ENCODE measurements at regions not wholly inside any gene's neighbourhood (a gene's known extent, or its start where the extent isn't known, plus 50 kb on each side); places are given as distances from the start of the nearest gene placed in this dataset.

DNA sequence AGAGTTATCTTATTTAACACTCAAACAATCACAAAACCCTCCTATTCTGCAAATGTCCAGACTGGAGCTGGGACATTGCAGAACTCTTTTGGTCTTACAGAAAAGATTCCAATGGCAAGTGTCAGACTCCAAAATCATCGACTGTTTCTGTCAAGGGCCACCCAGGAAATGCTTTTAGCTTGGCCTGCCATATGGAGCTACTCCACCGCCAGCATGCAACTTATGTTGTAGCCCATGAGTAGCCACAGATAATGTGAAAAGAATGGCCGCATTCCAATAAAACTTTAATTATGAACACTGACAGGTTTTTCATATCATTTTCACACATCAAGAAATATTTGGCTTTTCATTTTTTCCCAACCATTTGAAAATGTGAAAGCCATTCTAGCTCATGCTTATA, 57.5 kb downstream of the SYNE3 start:
- Histone ChIP-seq H3K79me2 (ENCODE audit: control insufficient read depth, insufficient read depth, low read length) (no peaks in the 10 kb centered on the region), H3K27ac (ENCODE audit: control insufficient read depth, insufficient read depth, low read length) (no peak overlapping the region), H3K9ac (ENCODE audit: control insufficient read depth, extremely low read depth, insufficient read depth, low read length) (no peak overlapping the region), H3K36me3 (ENCODE audit: control insufficient read depth in 2 of 2, extremely low read depth in 1 of 2, insufficient read depth in 2 of 2, low read length in 2 of 2) (no peaks in the 10 kb centered on the region), H4K20me1 (ENCODE audit: control insufficient read depth, extremely low read depth, insufficient read depth, low read length) (peaks cover 19% of the 10 kb centered on the region), H3K27me3 (ENCODE audit: control insufficient read depth, extremely low read depth, insufficient read depth, low read length) (peaks cover 6% of the 10 kb centered on the region), H3K9me3 (ENCODE audit: control insufficient read depth, low read depth, low read length) (no peaks in the 10 kb centered on the region), H3K4me2 (ENCODE audit: control insufficient read depth, extremely low read depth, insufficient read depth, low read depth, low read length) (no peak overlapping the region), H2AFZ (ENCODE audit: control insufficient read depth, low read length) (no peak overlapping the region), H3K9me1 (ENCODE audit: control insufficient read depth, extremely low read depth, insufficient read depth, low read length) (no peaks in the 10 kb centered on the region), H3K4me1 (ENCODE audit: control insufficient read depth, extremely low read depth, insufficient read depth, low read length) (peaks cover 11% of the 10 kb centered on the region), H3K4me3 (ENCODE audit: control insufficient read depth in 2 of 3, extremely low read depth in 1 of 3, insufficient read depth in 2 of 3, low read depth in 1 of 3, low read length in 3 of 3) (no peak overlapping the region)
- DNase-seq (ENCODE audit: low read depth, low spot score) (no peak), FAIRE-seq (no peak)
- TF ChIP-seq, protein P1, sequence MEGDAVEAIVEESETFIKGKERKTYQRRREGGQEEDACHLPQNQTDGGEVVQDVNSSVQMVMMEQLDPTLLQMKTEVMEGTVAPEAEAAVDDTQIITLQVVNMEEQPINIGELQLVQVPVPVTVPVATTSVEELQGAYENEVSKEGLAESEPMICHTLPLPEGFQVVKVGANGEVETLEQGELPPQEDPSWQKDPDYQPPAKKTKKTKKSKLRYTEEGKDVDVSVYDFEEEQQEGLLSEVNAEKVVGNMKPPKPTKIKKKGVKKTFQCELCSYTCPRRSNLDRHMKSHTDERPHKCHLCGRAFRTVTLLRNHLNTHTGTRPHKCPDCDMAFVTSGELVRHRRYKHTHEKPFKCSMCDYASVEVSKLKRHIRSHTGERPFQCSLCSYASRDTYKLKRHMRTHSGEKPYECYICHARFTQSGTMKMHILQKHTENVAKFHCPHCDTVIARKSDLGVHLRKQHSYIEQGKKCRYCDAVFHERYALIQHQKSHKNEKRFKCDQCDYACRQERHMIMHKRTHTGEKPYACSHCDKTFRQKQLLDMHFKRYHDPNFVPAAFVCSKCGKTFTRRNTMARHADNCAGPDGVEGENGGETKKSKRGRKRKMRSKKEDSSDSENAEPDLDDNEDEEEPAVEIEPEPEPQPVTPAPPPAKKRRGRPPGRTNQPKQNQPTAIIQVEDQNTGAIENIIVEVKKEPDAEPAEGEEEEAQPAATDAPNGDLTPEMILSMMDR (optimal IDR thresholded peaks at IDR 0.05 in 1 of 3, IDR thresholded peaks at IDR 0.05 in 1 of 3, conservative IDR thresholded peaks at IDR 0.05 in 1 of 3; ENCODE audit: extremely low read depth in 1 of 3, insufficient read depth in 2 of 3, low read length in 3 of 3) = no peak
- TF ChIP-seq EZH2 (IDR thresholded peaks at IDR 0.05; ENCODE audit: low read length) = no peak
- dilution Hi-C loops (cut with MboI; ENCODE audit: extremely low pct_ligation_motif_present, low sequenced_read_pairs) = no loop called here

DNA sequence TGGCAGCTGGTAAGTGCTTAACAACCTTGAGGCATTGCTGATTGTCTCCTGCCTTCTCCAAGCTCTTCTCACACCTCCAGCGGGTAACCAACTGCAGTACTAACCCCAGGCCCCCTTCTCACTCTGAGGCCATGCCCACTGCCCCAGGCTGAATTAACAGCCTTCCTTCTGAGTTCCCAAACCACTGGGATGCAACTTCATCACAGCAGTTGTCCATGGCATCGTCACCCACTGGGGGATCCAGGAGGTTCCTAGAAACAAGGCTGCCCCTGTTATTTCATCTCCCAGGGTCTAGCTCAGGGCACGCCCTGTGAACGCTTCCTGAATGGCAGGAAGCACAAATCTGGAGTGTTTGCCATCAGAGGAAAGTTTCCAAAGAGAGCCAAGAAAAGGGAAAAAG, 58.0 kb downstream of the SYNE3 start:
- DNase-seq (ENCODE audit: low read depth, low spot score) = no peak
- Histone ChIP-seq H3K9ac (ENCODE audit: control insufficient read depth, extremely low read depth, insufficient read depth, low read length) (no peak overlapping the region), H3K27me3 (ENCODE audit: control insufficient read depth, extremely low read depth, insufficient read depth, low read length) (peaks cover 6% of the 10 kb centered on the region), H3K79me2 (ENCODE audit: control insufficient read depth, insufficient read depth, low read length) (no peaks in the 10 kb centered on the region), H4K20me1 (ENCODE audit: control insufficient read depth, extremely low read depth, insufficient read depth, low read length) (peaks cover 18% of the 10 kb centered on the region), H3K9me1 (ENCODE audit: control insufficient read depth, extremely low read depth, insufficient read depth, low read length) (no peaks in the 10 kb centered on the region), H3K27ac (ENCODE audit: control insufficient read depth, insufficient read depth, low read length) (no peak overlapping the region), H3K36me3 (ENCODE audit: control insufficient read depth in 2 of 2, extremely low read depth in 1 of 2, insufficient read depth in 2 of 2, low read length in 2 of 2) (no peaks in the 10 kb centered on the region), H3K4me1 (ENCODE audit: control insufficient read depth, extremely low read depth, insufficient read depth, low read length) (peaks cover 11% of the 10 kb centered on the region), H3K4me3 (ENCODE audit: control insufficient read depth in 2 of 3, extremely low read depth in 1 of 3, insufficient read depth in 2 of 3, low read depth in 1 of 3, low read length in 3 of 3) (no peak overlapping the region), H2AFZ (ENCODE audit: control insufficient read depth, low read length) (no peak overlapping the region), H3K9me3 (ENCODE audit: control insufficient read depth, low read depth, low read length) (no peaks in the 10 kb centered on the region), H3K4me2 (ENCODE audit: control insufficient read depth, extremely low read depth, insufficient read depth, low read depth, low read length) (no peak overlapping the region)
- TF ChIP-seq, protein P1 (optimal IDR thresholded peaks at IDR 0.05 in 1 of 3, IDR thresholded peaks at IDR 0.05 in 1 of 3, conservative IDR thresholded peaks at IDR 0.05 in 1 of 3; ENCODE audit: extremely low read depth in 1 of 3, insufficient read depth in 2 of 3, low read length in 3 of 3) = no peak
- no peak for TF ChIP-seq EZH2 (IDR thresholded peaks at IDR 0.05; ENCODE audit: low read length)
- no peak for FAIRE-seq
- dilution Hi-C loops (cut with MboI; ENCODE audit: extremely low pct_ligation_motif_present, low sequenced_read_pairs) = no loop called here

All from keratinocyte (primary cell).